DOHH2 (cell line): ENCODE measurements at regions not wholly inside any gene's neighbourhood (a gene's known extent, or its start where the extent isn't known, plus 50 kb on each side); places are given as distances from the start of the nearest gene placed in this dataset.

Experiments
- EZH2phosphoT487 ChIP-seq: fragments of 200-600 bp; sonication (generic); IDR thresholded peaks from 2 replicates; pipeline ENCODE4 v1.6.1; 2017; ENCODE audit warnings: borderline replicate concordance, mild to moderate bottlenecking, antibody characterized with exemption, low read length, moderate library complexity, mixed read lengths
- TF ChIP-seq, protein P1 (sequence below): fragments of 200-600 bp; sonication (generic); IDR thresholded peaks from one replicate; pipeline ENCODE4 v1.5.1; 2014; ENCODE audit warnings: antibody characterized with exemption, mild to moderate bottlenecking, low read depth, low read length; ENCODE audit not compliant: poor library complexity, severe bottlenecking

DNA sequence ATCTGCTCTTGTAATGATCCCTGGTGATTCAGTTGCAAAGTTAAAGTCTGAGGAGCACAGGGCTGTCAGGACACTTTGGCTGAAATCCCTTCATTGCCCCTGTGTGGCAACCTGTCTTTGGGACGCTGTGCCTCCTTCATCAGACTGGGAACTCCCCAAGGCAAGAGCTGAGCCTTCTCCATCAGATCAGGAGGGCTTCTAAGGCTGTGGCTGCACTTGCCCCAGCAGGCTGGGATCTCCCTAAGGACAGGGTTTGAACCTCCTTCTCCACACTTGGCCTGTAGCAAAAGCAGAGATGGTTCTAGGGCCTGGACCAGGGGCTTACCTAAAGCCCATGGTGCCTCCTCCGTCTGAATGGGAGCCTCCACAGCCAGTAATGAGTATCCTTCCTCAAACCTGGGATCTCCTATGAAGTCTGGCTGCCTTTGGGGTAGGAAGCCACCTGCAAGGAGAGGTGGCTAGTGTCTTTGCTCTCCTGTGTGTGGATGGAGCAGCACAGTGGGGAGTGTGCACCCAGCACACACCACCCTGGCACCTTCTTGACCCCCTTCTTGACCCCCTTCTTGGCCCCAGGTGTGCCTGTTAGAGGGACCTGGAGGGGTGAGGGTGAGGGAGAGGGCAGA, 79.0 kb upstream of the NKD1 start:
- TF ChIP-seq, protein P1, sequence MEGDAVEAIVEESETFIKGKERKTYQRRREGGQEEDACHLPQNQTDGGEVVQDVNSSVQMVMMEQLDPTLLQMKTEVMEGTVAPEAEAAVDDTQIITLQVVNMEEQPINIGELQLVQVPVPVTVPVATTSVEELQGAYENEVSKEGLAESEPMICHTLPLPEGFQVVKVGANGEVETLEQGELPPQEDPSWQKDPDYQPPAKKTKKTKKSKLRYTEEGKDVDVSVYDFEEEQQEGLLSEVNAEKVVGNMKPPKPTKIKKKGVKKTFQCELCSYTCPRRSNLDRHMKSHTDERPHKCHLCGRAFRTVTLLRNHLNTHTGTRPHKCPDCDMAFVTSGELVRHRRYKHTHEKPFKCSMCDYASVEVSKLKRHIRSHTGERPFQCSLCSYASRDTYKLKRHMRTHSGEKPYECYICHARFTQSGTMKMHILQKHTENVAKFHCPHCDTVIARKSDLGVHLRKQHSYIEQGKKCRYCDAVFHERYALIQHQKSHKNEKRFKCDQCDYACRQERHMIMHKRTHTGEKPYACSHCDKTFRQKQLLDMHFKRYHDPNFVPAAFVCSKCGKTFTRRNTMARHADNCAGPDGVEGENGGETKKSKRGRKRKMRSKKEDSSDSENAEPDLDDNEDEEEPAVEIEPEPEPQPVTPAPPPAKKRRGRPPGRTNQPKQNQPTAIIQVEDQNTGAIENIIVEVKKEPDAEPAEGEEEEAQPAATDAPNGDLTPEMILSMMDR, result no peak
- no peak for TF ChIP-seq EZH2phosphoT487
